CD4-positive, alpha-beta T cell treated with Interleukin-4 for 4 hours (primary cell): ENCODE measurements at regions not wholly inside any gene's neighbourhood (a gene's known extent, or its start where the extent isn't known, plus 50 kb on each side); places are given as distances from the start of the nearest gene placed in this dataset.

ENCODE experiments used
- DNase-seq: peaks from one replicate; pipeline ENCODE4 v3.0.0-alpha.2; 2020

- DNase-seq: no peak
These were observed 116.0 kb downstream of the MACIR start for GRCh38 chr5:103374473-103374963.

- DNase-seq: no peak
These were observed 115.3 kb downstream of the MACIR start for GRCh38 chr5:103373597-103374472.

GRCh38 chr5:103371046-103371607 is 112.6 kb downstream of the MACIR start:
- no peak for DNase-seq

GRCh38 chr5:103369125-103370120 is 110.9 kb downstream of the MACIR start:
- DNase-seq: no peak

GRCh38 chr5:103367702-103368101 is 109.1 kb downstream of the MACIR start:
- DNase-seq: no peak

GRCh38 chr5:103366918-103367549 is 108.5 kb downstream of the MACIR start:
- DNase-seq: no peak

GRCh38 chr5:103364074-103364473 is 105.5 kb downstream of the MACIR start:
- DNase-seq: no peak

GRCh38 chr5:103362211-103362610 is 103.6 kb downstream of the MACIR start:
- DNase-seq: no peak

GRCh38 chr5:103360475-103360874 is 101.9 kb downstream of the MACIR start:
- DNase-seq: no peak

GRCh38 chr5:103358305-103358995 is 99.9 kb downstream of the MACIR start:
- DNase-seq: no peak

- DNase-seq: no peak
These were observed 99.1 kb downstream of the MACIR start for GRCh38 chr5:103357636-103358035.

GRCh38 chr5:103356350-103357091 is 98.0 kb downstream of the MACIR start:
- DNase-seq: no peak

- DNase-seq: no peak
These were observed 97.0 kb downstream of the MACIR start for GRCh38 chr5:103355579-103355978.

- no peak for DNase-seq
These were observed 95.9 kb downstream of the MACIR start for GRCh38 chr5:103354446-103354845.

- DNase-seq: no peak
These were observed 95.0 kb downstream of the MACIR start for GRCh38 chr5:103353581-103353980.

GRCh38 chr5:103347716-103348423 is 89.3 kb downstream of the MACIR start:
- DNase-seq: no peak

GRCh38 chr5:103346162-103346748 is 87.7 kb downstream of the MACIR start:
- DNase-seq: no peak

GRCh38 chr5:103345461-103345860 is 86.9 kb downstream of the MACIR start:
- no peak for DNase-seq

GRCh38 chr5:103340717-103341388 is 82.3 kb downstream of the MACIR start:
- peak; percentile 5 for DNase-seq
